ENCODE measurements at regions not wholly inside any gene's neighbourhood (a gene's known extent, or its start where the extent isn't known, plus 50 kb on each side); places are given as distances from the start of the nearest gene placed in this dataset.

DNA sequence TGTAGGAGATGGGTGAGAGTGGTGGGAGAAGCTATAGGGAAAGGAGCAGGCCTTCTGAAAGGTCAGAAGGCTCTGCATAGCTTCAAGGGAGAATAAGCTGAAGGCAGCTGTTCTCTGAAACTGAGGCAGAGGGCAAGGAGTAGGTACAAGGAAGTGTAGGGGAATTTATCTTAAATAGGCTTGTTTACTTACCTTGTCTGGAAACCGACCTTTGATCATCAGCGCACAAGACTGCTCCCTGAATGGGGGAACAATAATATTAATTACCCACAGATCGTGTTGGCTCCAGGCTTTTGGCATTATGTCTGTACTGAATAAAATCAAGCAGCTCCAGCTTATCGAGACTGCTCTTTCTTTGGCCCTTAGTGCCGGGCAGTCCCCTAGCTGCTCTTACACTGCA, 175.5 kb upstream of the MAGEB16 start:
- TF ChIP-seq POLR2A (IDR thresholded peaks at IDR 0.05; ENCODE audit: low read length) (no peak), GATA1 (IDR thresholded peaks at IDR 0.05; ENCODE audit: low read depth, low read length) (no peak)

Data from erythroblast (primary cell).